Spleen (tissue), 7 donors: ENCODE measurements at regions not wholly inside any gene's neighbourhood (a gene's known extent, or its start where the extent isn't known, plus 50 kb on each side); places are given as distances from the start of the nearest gene placed in this dataset.

ENCODE experiments used
- POLR2A ChIP-seq, 3 donors: fragments of 450-650 bp; IDR thresholded peaks; one replicate each; pipeline ENCODE4 v1.5.1; 2017; ENCODE audit warnings: antibody characterized with exemption in 3 of 3, mild to moderate bottlenecking in 1 of 3
- TF ChIP-seq, protein P1 (sequence below), 11 experiments: fragments of 200-600 bp in 7 of 11; fragments of 450-650 bp in 4 of 11; sonication (generic) in 4 of 11; IDR thresholded peaks in 8 of 11; conservative IDR thresholded peaks in 3 of 11; 1 replicate in 7 of 11; 2 replicates in 4 of 11; pipeline versions ENCODE4 v1.4.0 to v1.8.0; 2016 to 2021; ENCODE audit warnings: antibody characterized with exemption in 11 of 11, inconsistent platforms in 4 of 11, mild to moderate bottlenecking in 1 of 11
- donor health status: DM: no; HTN: no; CAD: no; lungs with moderate emphysema.
- donor health status: DM: no; HTN: no; CAD: no.
- donor health status: DM: no; HTN: no; CAD: no.

DNA sequence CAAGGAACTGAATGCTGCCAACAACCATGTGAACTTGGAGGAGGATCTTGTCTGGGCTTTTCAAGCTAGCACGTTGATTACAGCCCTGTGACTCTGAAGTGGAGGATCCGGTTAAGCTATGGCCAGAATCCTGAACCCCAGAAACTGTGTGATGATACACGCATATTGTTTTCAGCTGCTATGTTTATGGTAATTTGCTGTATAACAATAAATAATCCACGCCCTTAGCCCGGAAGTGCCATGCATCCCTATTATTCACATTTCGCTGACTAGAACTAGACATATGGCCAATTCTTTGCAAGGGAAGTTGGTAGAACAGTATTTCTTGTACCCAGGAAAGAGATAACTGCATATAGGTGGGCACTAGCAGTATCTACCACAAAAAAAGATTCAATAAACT, 510.8 kb upstream of the BTBD3 start:
- TF ChIP-seq, protein P1, sequence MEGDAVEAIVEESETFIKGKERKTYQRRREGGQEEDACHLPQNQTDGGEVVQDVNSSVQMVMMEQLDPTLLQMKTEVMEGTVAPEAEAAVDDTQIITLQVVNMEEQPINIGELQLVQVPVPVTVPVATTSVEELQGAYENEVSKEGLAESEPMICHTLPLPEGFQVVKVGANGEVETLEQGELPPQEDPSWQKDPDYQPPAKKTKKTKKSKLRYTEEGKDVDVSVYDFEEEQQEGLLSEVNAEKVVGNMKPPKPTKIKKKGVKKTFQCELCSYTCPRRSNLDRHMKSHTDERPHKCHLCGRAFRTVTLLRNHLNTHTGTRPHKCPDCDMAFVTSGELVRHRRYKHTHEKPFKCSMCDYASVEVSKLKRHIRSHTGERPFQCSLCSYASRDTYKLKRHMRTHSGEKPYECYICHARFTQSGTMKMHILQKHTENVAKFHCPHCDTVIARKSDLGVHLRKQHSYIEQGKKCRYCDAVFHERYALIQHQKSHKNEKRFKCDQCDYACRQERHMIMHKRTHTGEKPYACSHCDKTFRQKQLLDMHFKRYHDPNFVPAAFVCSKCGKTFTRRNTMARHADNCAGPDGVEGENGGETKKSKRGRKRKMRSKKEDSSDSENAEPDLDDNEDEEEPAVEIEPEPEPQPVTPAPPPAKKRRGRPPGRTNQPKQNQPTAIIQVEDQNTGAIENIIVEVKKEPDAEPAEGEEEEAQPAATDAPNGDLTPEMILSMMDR (IDR thresholded peaks at IDR 0.05 in 8 of 11, conservative IDR thresholded peaks at IDR 0.05 in 3 of 11): no peak
- no peak for TF ChIP-seq POLR2A (IDR thresholded peaks at IDR 0.05)
